Memory B cell (primary cell): ENCODE measurements at regions not wholly inside any gene's neighbourhood (a gene's known extent, or its start where the extent isn't known, plus 50 kb on each side); places are given as distances from the start of the nearest gene placed in this dataset.
"Not testable (repeated sequence)": the region's sequence is repeated elsewhere in the genome, so short reads cannot be mapped to it uniquely, and the experiment has no call there.

Experiments used
- ATAC-seq: fragments of 150-1000 bp; cut with Tn5 transposase; 2 replicates; pipeline ENCODE4 v1.10.0; 2021; ENCODE audit warnings: low read depth, mild to moderate bottlenecking, moderate library complexity
- DNase-seq, 2 donors: peaks; one replicate each; pipeline ENCODE4 v3.0.0; 2022; ENCODE audit warnings: low spot score in 2 of 2
- H3K27ac Mint-ChIP-seq: one replicate; pipeline ENCODE4 v1.8.0; 2022; ENCODE audit warnings: mild to moderate bottlenecking, moderate library complexity, mixed read lengths
- H3K27me3 Mint-ChIP-seq: one replicate; pipeline ENCODE4 v1.8.0; 2022; ENCODE audit warnings: mixed read lengths
- H3K36me3 Mint-ChIP-seq: one replicate; pipeline ENCODE4 v1.8.0; 2022; ENCODE audit warnings: mild to moderate bottlenecking, mixed read lengths
- H3K4me1 Mint-ChIP-seq: one replicate; pipeline ENCODE4 v1.8.0; 2022; ENCODE audit warnings: mixed read lengths
- H3K4me3 Mint-ChIP-seq: one replicate; pipeline ENCODE4 v1.8.0; 2022; ENCODE audit warnings: mild to moderate bottlenecking, moderate library complexity, mixed read lengths
- H3K9me3 Mint-ChIP-seq: one replicate; pipeline ENCODE4 v1.8.0; 2022; ENCODE audit warnings: mixed read lengths

- Mint-ChIP-seq H3K27me3 (peaks cover 13% of the 10 kb centered on the region), H3K4me1 (no peaks in the 10 kb centered on the region), H3K36me3 (no peaks in the 10 kb centered on the region), H3K9me3 (no peaks in the 10 kb centered on the region), H3K4me3 (no peak overlapping the region), H3K27ac (no peak overlapping the region)
- ATAC-seq, result no peak
- no peak for DNase-seq
Observed at GRCh38 chr15:84398763-84399701, 163.5 kb downstream of the GOLGA6L4 start.

- Mint-ChIP-seq H3K9me3 (no peaks in the 10 kb centered on the region), H3K36me3 (no peaks in the 10 kb centered on the region), H3K27ac (no peak overlapping the region), H3K4me1 (no peaks in the 10 kb centered on the region), H3K27me3 (peaks cover 12% of the 10 kb centered on the region), H3K4me3 (no peak overlapping the region)
- DNase-seq, result no peak
- no peak for ATAC-seq
Observed at GRCh38 chr15:84400017-84400740, 164.6 kb downstream of the GOLGA6L4 start.

GRCh38 chr15:84400820-84401219 lies 165.2 kb downstream of the GOLGA6L4 start:
- Mint-ChIP-seq H3K27me3 (peaks cover 9% of the 10 kb centered on the region), H3K4me1 (no peaks in the 10 kb centered on the region), H3K4me3 (no peak overlapping the region), H3K9me3 (no peaks in the 10 kb centered on the region), H3K27ac (no peak overlapping the region), H3K36me3 (no peaks in the 10 kb centered on the region)
- ATAC-seq, result no peak
- no peak for DNase-seq

- ATAC-seq, result not testable (repeated sequence)
Observed at GRCh38 chr15:84401461-84401860, 165.9 kb downstream of the GOLGA6L4 start.

GRCh38 chr15:84401891-84402840 lies 166.6 kb downstream of the GOLGA6L4 start:
- DNase-seq, H3K9me3 Mint-ChIP-seq, H3K4me1 Mint-ChIP-seq, H3K36me3 Mint-ChIP-seq, H3K4me3 Mint-ChIP-seq, H3K27ac Mint-ChIP-seq, H3K27me3 Mint-ChIP-seq, ATAC-seq: not testable (repeated sequence)

More at GRCh38 chr15:84401461-84401860, 165.9 kb downstream of the GOLGA6L4 start:
- H3K4me3 Mint-ChIP-seq, H3K9me3 Mint-ChIP-seq, H3K4me1 Mint-ChIP-seq, H3K27ac Mint-ChIP-seq, H3K27me3 Mint-ChIP-seq, H3K36me3 Mint-ChIP-seq, DNase-seq: not testable (repeated sequence)

GRCh38 chr15:84402856-84403608 lies 167.5 kb downstream of the GOLGA6L4 start:
- no peak overlapping the region for H3K4me3 Mint-ChIP-seq
- no peak overlapping the region for H3K27ac Mint-ChIP-seq
- peaks cover 2% of the 10 kb centered on the region for H3K27me3 Mint-ChIP-seq
- H3K36me3 Mint-ChIP-seq, result no peaks in the 10 kb centered on the region
- ATAC-seq (no peak), DNase-seq (no peak)
- no peaks in the 10 kb centered on the region for H3K4me1 Mint-ChIP-seq
- H3K9me3 Mint-ChIP-seq, result no peaks in the 10 kb centered on the region

- not testable (repeated sequence) for H3K4me1 Mint-ChIP-seq, H3K36me3 Mint-ChIP-seq, H3K27ac Mint-ChIP-seq, H3K27me3 Mint-ChIP-seq, ATAC-seq, H3K9me3 Mint-ChIP-seq, DNase-seq, H3K4me3 Mint-ChIP-seq
Observed at GRCh38 chr15:84409357-84409756, 173.8 kb downstream of the GOLGA6L4 start.

GRCh38 chr15:84421513-84422181 lies 179.2 kb upstream of the ZSCAN2 start:
- H3K4me3 Mint-ChIP-seq, H3K27ac Mint-ChIP-seq, ATAC-seq, H3K4me1 Mint-ChIP-seq, H3K27me3 Mint-ChIP-seq, H3K9me3 Mint-ChIP-seq, H3K36me3 Mint-ChIP-seq: not testable (repeated sequence)
- peak in 1 of 2 donors; percentile 18 for DNase-seq

GRCh38 chr15:84425327-84425726 lies 175.5 kb upstream of the ZSCAN2 start:
- H3K27me3 Mint-ChIP-seq, ATAC-seq, H3K36me3 Mint-ChIP-seq, H3K9me3 Mint-ChIP-seq, H3K4me1 Mint-ChIP-seq, H3K27ac Mint-ChIP-seq, H3K4me3 Mint-ChIP-seq: not testable (repeated sequence)
- peak in 1 of 2 donors; percentile 10 for DNase-seq

- not testable (repeated sequence) for ATAC-seq, DNase-seq, H3K4me3 Mint-ChIP-seq
Observed at GRCh38 chr15:84473305-84473877, 127.4 kb upstream of the ZSCAN2 start.

GRCh38 chr15:84476364-84477033 lies 124.3 kb upstream of the ZSCAN2 start:
- not testable (repeated sequence) for H3K9me3 Mint-ChIP-seq, H3K27ac Mint-ChIP-seq, DNase-seq, H3K27me3 Mint-ChIP-seq, ATAC-seq, H3K4me3 Mint-ChIP-seq, H3K4me1 Mint-ChIP-seq, H3K36me3 Mint-ChIP-seq

More at GRCh38 chr15:84473305-84473877, 127.4 kb upstream of the ZSCAN2 start:
- H3K4me1 Mint-ChIP-seq, H3K27me3 Mint-ChIP-seq, H3K36me3 Mint-ChIP-seq, H3K27ac Mint-ChIP-seq, H3K9me3 Mint-ChIP-seq: not testable (repeated sequence)

GRCh38 chr15:84477550-84477949 lies 123.3 kb upstream of the ZSCAN2 start:
- not testable (repeated sequence) for DNase-seq

More at GRCh38 chr15:84477550-84477949, 123.3 kb upstream of the ZSCAN2 start:
- H3K4me1 Mint-ChIP-seq, H3K27me3 Mint-ChIP-seq, H3K9me3 Mint-ChIP-seq, H3K4me3 Mint-ChIP-seq, H3K27ac Mint-ChIP-seq, H3K36me3 Mint-ChIP-seq: not testable (repeated sequence)
- ATAC-seq, result peak; percentile 92
